H9 (cell line): ENCODE measurements at regions not wholly inside any gene's neighbourhood (a gene's known extent, or its start where the extent isn't known, plus 50 kb on each side); places are given as distances from the start of the nearest gene placed in this dataset.

ENCODE experiments used
- DNase-seq: peaks from one replicate; pipeline ENCODE4 v3.0.0-alpha.2; 2017
- H2AFZ ChIP-seq: one replicate; pipeline ENCODE4 v1.6.1; 2013; ENCODE audit warnings: mild to moderate bottlenecking, low read length, control low read depth, moderate library complexity
- H2AK5ac ChIP-seq: 2 replicates; pipeline ENCODE4 v1.6.1; 2013; ENCODE audit warnings: low read length, control low read depth, mixed read lengths; ENCODE audit not compliant: insufficient read length
- H2BK120ac ChIP-seq: one replicate; pipeline ENCODE4 v1.6.1; 2013; ENCODE audit warnings: low read depth, mild to moderate bottlenecking, low read length, control low read depth, inconsistent platforms; ENCODE audit not compliant: poor library complexity, severe bottlenecking
- H2BK12ac ChIP-seq: 2 replicates; pipeline ENCODE4 v1.6.1; 2013; ENCODE audit warnings: low read length, control low read depth, mixed read lengths, low read depth; ENCODE audit not compliant: insufficient read length
- H2BK15ac ChIP-seq: 2 replicates; pipeline ENCODE4 v1.6.1; 2013; ENCODE audit warnings: low read depth, low read length, control low read depth
- H2BK20ac ChIP-seq: one replicate; pipeline ENCODE4 v1.6.1; 2013; ENCODE audit warnings: low read depth, mild to moderate bottlenecking, low read length, control low read depth, inconsistent platforms; ENCODE audit not compliant: poor library complexity, severe bottlenecking
- H2BK5ac ChIP-seq: 2 replicates; pipeline ENCODE4 v1.6.1; 2013; ENCODE audit warnings: low read length, control low read depth, mixed read lengths; ENCODE audit not compliant: insufficient read length
- H3K14ac ChIP-seq: 2 replicates; pipeline ENCODE4 v1.6.1; 2013; ENCODE audit warnings: low read length, control low read depth; ENCODE audit not compliant: insufficient read depth
- H3K18ac ChIP-seq: 2 replicates; pipeline ENCODE4 v1.6.1; 2013; ENCODE audit warnings: low read depth, mild to moderate bottlenecking, mixed read lengths, low read length, control low read depth; ENCODE audit not compliant: insufficient read length
- H3K23ac ChIP-seq: 2 replicates; pipeline ENCODE4 v1.6.1; 2013; ENCODE audit warnings: low read length, control low read depth, mixed read lengths, low read depth; ENCODE audit not compliant: insufficient read length
- H3K23me2 ChIP-seq: 2 replicates; pipeline ENCODE4 v1.6.1; 2013; ENCODE audit warnings: low read depth, mild to moderate bottlenecking, mixed read lengths, low read length, control low read depth; ENCODE audit not compliant: insufficient read length, poor library complexity, severe bottlenecking
- H3K27ac ChIP-seq: 2 replicates; pipeline ENCODE4 v1.5.1; 2013; ENCODE audit warnings: low read length, control low read depth, mixed read lengths, low read depth; ENCODE audit not compliant: insufficient read length
- H3K27me3 ChIP-seq: 2 replicates; pipeline ENCODE4 v1.6.1; 2013; ENCODE audit warnings: low read length, control low read depth, inconsistent platforms; ENCODE audit not compliant: insufficient read depth
- H3K4ac ChIP-seq: 2 replicates; pipeline ENCODE4 v1.6.1; 2013; ENCODE audit warnings: low read depth, mild to moderate bottlenecking, control low read depth, inconsistent platforms, low read length, moderate library complexity
- H3K4me1 ChIP-seq: 2 replicates; pipeline ENCODE4 v1.6.1; 2013; ENCODE audit warnings: low read length, control low read depth, inconsistent platforms; ENCODE audit not compliant: insufficient read depth
- H3K4me2 ChIP-seq: 2 replicates; pipeline ENCODE4 v1.6.1; 2013; ENCODE audit warnings: low read length, control low read depth, mixed read lengths; ENCODE audit not compliant: insufficient read length, insufficient read depth
- H3K56ac ChIP-seq: 2 replicates; pipeline ENCODE4 v1.6.1; 2013; ENCODE audit warnings: low read depth, mild to moderate bottlenecking, mixed read lengths, low read length, control low read depth; ENCODE audit not compliant: insufficient read length
- H3K79me1 ChIP-seq: 2 replicates; pipeline ENCODE4 v1.6.1; 2013; ENCODE audit warnings: low read depth, mild to moderate bottlenecking, moderate library complexity, low read length, control low read depth, inconsistent platforms; ENCODE audit not compliant: insufficient read depth, poor library complexity, severe bottlenecking
- H3K79me2 ChIP-seq: 2 replicates; pipeline ENCODE4 v1.6.1; 2013; ENCODE audit warnings: low read length, control low read depth, inconsistent platforms; ENCODE audit not compliant: insufficient read depth
- H3K9ac ChIP-seq: 2 replicates; pipeline ENCODE4 v1.6.1; 2013; ENCODE audit warnings: low read length, control low read depth, mixed read lengths; ENCODE audit not compliant: insufficient read length; ENCODE audit errors: extremely low read depth
- H3K9me3 ChIP-seq: one replicate; pipeline ENCODE4 v1.6.1; 2013; ENCODE audit warnings: low read depth, low read length, inconsistent platforms; ENCODE audit not compliant: control insufficient read depth
- H3T11ph ChIP-seq: one replicate; pipeline ENCODE4 v1.6.1; 2013; ENCODE audit warnings: mild to moderate bottlenecking, low read length, control low read depth, inconsistent platforms
- H4K20me1 ChIP-seq: one replicate; pipeline ENCODE4 v1.6.1; 2013; ENCODE audit not compliant: control insufficient read depth, insufficient read length, insufficient read depth
- H4K5ac ChIP-seq: 2 replicates; pipeline ENCODE4 v1.6.1; 2013; ENCODE audit warnings: low read depth, mild to moderate bottlenecking, mixed read lengths, low read length, control low read depth; ENCODE audit not compliant: insufficient read length
- H4K8ac ChIP-seq: replicated peaks from 2 replicates; pipeline ENCODE4 v1.6.1; 2013; ENCODE audit warnings: low read length, control low read depth, mixed read lengths, low read depth; ENCODE audit not compliant: insufficient read length
- H4K91ac ChIP-seq: 2 replicates; pipeline ENCODE4 v1.6.1; 2013; ENCODE audit warnings: low read depth, mild to moderate bottlenecking, moderate library complexity, mixed read lengths, low read length, control low read depth; ENCODE audit not compliant: insufficient read length
- H3K27ac Mint-ChIP-seq, 3 experiments: 2 replicates in 2 of 3; 3 replicates in 1 of 3; pipeline ENCODE4 v1.8.0; 2020 to 2021; ENCODE audit warnings: mixed read lengths in 3 of 3, mild to moderate bottlenecking in 1 of 3, moderate library complexity in 1 of 3
- H3K27me3 Mint-ChIP-seq: 2 replicates; pipeline ENCODE4 v1.8.0; 2021; ENCODE audit warnings: low read depth, mild to moderate bottlenecking, moderate library complexity, mixed read lengths
- H3K36me3 Mint-ChIP-seq, 3 experiments: 2 replicates in 2 of 3; 3 replicates in 1 of 3; pipeline ENCODE4 v1.8.0; 2020 to 2021; ENCODE audit warnings: low read depth in 3 of 3, mixed read lengths in 3 of 3; ENCODE audit not compliant: insufficient read depth in 1 of 3
- H3K4me1 Mint-ChIP-seq, 2 experiments: 2 replicates each; pipeline ENCODE4 v1.8.0; 2020; ENCODE audit warnings: mixed read lengths in 2 of 2
- H3K4me3 Mint-ChIP-seq, 2 experiments: 2 replicates in 1 of 2; 3 replicates in 1 of 2; pipeline ENCODE4 v1.8.0; 2020 to 2021; ENCODE audit warnings: mild to moderate bottlenecking in 2 of 2, mixed read lengths in 2 of 2, moderate library complexity in 1 of 2
- H3K9me3 Mint-ChIP-seq, 2 experiments: 2 replicates in 1 of 2; 3 replicates in 1 of 2; pipeline ENCODE4 v1.8.0; 2020; ENCODE audit warnings: mild to moderate bottlenecking in 2 of 2, mixed read lengths in 2 of 2, moderate library complexity in 1 of 2
- CTCF ChIP-seq: fragments of 200-600 bp; sonication (generic); conservative IDR thresholded peaks from 3 replicates; pipeline ENCODE4 v1.8.0; 2021; ENCODE audit warnings: antibody characterized with exemption, mild to moderate bottlenecking
- WGBS: extraction: QIAGEN DNeasy Blood & Tissue Kit; methylation state at CpG from one replicate; pipeline ENCODE4 v1.1.7; 2013; ENCODE audit warnings: missing lambda C conversion rate, low lambda C conversion rate, mixed read lengths; ENCODE audit not compliant: insufficient read length; ENCODE audit errors: extremely low coverage; 5-methylcytosine and 5-hydroxymethylcytosine counted together

GRCh38 chr12:30023186-30023585, 239.4 kb upstream of the TMTC1 start:
- no peak overlapping the region for H3K23ac ChIP-seq
- no peak overlapping the region for H2BK20ac ChIP-seq
- no peak overlapping the region for H3K9ac ChIP-seq
- H3K9me3 ChIP-seq = no peaks in the 10 kb centered on the region
- no peaks in the 10 kb centered on the region for H4K20me1 ChIP-seq
- no peak overlapping the region for H4K91ac ChIP-seq
- H2BK12ac ChIP-seq = no peak overlapping the region
- H2AK5ac ChIP-seq = no peak overlapping the region
- no peak overlapping the region for H2BK5ac ChIP-seq
- Mint-ChIP-seq H3K36me3 (peaks cover 15 to 21% (median 17%) of the 10 kb centered on the region in 3 experiments), H3K9me3 (peaks cover 22 to 26% of the 10 kb centered on the region in 2 experiments), H3K27ac (no peak overlapping the region), H3K27me3 (no peaks in the 10 kb centered on the region), H3K4me1 (peaks cover 3% of the 10 kb centered on the region in 2 experiments; a peak in 3 of 4 replicates), H3K4me3 (no peak overlapping the region)
- no peak overlapping the region for H3K18ac ChIP-seq
- no peaks in the 10 kb centered on the region for H3K79me2 ChIP-seq
- no peak overlapping the region for H4K8ac ChIP-seq
- H3K4me1 ChIP-seq = no peaks in the 10 kb centered on the region
- no peak for TF ChIP-seq CTCF
- H3K4me2 ChIP-seq = no peak overlapping the region
- no peak overlapping the region for H3K4ac ChIP-seq
- no peaks in the 10 kb centered on the region for H3K27me3 ChIP-seq
- no peak overlapping the region for H2BK15ac ChIP-seq
- H3K56ac ChIP-seq = no peak overlapping the region
- DNase-seq = no peak
- WGBS = no CpG with 5 or more reads among the region's 2 CpGs
- H2AFZ ChIP-seq = no peak overlapping the region
- H3T11ph ChIP-seq = no peak overlapping the region
- no peak overlapping the region for H3K14ac ChIP-seq
- no peak overlapping the region for H3K27ac ChIP-seq
- no peaks in the 10 kb centered on the region for H3K23me2 ChIP-seq
- no peak overlapping the region for H4K5ac ChIP-seq
- no peaks in the 10 kb centered on the region for H3K79me1 ChIP-seq
- no peak overlapping the region for H2BK120ac ChIP-seq
